GM18951 (cell line): ENCODE measurements at regions not wholly inside any gene's neighbourhood (a gene's known extent, or its start where the extent isn't known, plus 50 kb on each side); places are given as distances from the start of the nearest gene placed in this dataset.

Experiments used
- POLR2A ChIP-seq: IDR thresholded peaks from 4 replicates; pipeline ENCODE4 v1.6.1; 2011; ENCODE audit warnings: mild to moderate bottlenecking; ENCODE audit not compliant: insufficient read length, insufficient read depth; ENCODE audit errors: extremely low read depth
- in situ Hi-C: fragments of 300-500 bp; cut with MboI; formaldehyde crosslinking; loops from one replicate; pipeline ENCODE4 v1.12.0; 2022; ENCODE audit warnings: low sequenced_read_pairs, mixed read lengths, inconsistent platforms; ENCODE audit not compliant: unreplicated experiment

- in situ Hi-C loops = no loop called here
- TF ChIP-seq POLR2A = no peak
Observed at GRCh38 chr3:18965781-18966180, 182.5 kb upstream of the KCNH8 start.

DNA sequence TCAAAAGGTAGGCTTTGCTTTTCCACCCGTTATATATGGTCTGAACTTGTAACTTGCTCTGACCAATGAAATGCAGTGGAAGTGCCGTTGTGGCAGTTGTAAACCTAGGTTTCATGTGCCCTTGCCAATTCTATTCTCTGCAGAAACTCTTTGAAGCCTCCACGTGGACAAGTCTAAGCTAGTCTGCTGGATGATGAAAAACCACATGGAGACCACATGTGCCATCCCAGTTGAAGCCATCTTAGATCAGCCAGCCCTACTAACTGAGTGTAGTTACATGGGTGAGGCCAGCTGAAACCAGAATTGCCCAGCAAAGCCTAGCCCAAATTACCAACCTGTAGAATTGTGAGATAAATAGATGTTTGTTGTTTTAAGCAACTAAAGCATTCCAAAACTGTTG lies 183.7 kb upstream of the KCNH8 start:
- in situ Hi-C loops = no loop called here
- no peak for TF ChIP-seq POLR2A

DNA sequence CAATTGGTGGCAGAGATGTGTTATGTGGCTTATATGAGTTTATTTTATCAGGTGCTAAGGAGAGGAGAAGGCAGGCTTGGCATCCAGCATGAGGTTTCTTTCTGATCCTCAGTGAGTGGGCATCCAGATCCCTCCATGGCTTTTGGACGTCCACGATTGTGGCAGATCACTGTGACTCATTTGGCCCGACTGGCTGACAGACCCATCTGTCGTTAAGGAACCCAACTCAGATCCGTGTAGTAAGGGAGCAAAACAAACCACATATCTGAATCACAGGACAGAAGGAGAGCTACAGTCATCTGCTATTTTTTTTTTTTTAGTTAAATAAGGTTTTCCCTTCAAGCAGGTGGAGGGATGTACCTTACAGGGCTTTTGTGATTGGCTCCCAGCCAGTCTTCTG lies 197.0 kb upstream of the KCNH8 start:
- in situ Hi-C loops = no loop called here
- no peak for TF ChIP-seq POLR2A

DNA sequence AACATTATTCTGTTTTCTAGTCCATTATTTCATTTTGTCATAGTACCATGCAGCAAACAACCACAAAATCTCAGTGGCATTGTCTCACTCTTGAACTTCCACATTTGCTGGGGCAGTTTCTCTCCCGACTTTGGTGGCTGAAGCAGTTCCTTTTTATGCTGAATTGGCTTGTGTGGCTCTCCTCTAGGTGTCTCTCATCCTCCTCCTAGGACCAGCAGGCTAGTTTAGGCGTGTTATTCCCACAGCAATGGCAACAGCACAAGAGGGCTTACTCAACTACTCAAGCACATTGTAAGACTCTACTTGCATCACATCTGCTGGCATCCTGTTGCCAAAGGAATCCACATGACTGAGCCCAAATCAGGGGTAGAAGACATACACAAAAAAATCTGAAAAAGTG lies 201.8 kb upstream of the KCNH8 start:
- in situ Hi-C loops = no loop called here
- TF ChIP-seq POLR2A = no peak

- no peak for TF ChIP-seq POLR2A
- in situ Hi-C loops = no loop called here
Observed at GRCh38 chr3:18937574-18937973, 210.7 kb upstream of the KCNH8 start.

GRCh38 chr3:18919158-18919557 lies 229.2 kb upstream of the KCNH8 start:
- in situ Hi-C loops = no loop called here
- no peak for TF ChIP-seq POLR2A

DNA sequence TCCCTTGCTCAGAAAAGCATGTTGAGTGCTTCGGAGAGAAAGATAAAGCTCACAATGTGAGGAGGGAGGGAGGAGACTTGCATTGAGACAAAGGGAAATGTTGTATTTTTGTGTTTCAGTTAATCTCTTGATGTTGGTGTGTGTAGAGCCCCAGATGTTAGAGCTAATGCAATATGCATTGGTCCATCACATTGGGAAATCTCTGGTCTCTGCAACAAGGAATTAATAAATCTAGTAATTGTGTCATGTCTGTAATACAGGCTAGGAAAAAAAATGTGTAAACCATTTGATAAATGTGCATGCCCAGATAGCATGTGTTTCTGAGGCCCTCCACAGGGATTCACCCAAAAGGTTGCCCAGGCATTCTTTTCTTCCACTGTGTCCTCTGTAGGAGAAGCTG lies 230.4 kb upstream of the KCNH8 start:
- in situ Hi-C loops = no loop called here
- TF ChIP-seq POLR2A = no peak

- TF ChIP-seq POLR2A = no peak
- in situ Hi-C loops = no loop called here
Observed at GRCh38 chr3:18902081-18902793, 246.1 kb upstream of the KCNH8 start.

DNA sequence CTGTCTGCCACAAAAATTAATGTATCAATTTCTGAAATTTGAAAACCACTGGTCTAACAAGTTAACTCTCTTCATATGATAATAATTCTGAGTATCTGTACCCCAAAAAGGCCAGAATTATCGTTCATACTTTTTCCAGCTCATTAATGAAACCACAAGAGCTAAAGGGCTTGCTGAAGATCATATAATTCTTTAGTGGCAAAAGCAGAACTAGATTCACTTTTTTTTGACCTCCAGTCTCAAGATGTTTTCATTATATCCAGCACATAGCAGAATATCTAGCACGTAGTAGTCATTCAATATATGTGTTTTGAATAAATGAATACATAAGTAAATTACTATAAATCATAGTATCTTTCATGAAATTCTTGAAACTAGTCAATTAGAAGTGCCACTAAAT lies 246.7 kb upstream of the KCNH8 start:
- TF ChIP-seq POLR2A = no peak
- in situ Hi-C loops = no loop called here

DNA sequence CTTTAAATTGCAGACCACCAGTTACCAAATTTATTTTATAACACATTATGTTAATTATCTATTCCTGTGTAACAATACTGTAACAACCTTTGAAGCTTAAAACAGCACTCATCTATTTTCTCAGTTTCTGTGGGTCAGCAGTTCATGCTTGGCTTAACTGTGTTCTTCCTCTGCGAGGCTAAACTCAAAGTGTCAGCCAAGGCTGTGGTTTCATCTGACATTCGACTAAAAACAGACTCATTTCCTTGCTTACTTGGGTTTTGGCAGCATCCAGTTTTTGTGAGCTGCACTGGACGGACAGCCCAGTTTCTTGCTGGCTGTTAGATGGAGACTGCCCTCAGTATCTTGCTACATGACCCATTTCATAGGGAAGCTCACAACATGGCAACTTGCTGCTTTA lies 247.3 kb upstream of the KCNH8 start:
- TF ChIP-seq POLR2A = no peak
- in situ Hi-C loops = no loop called here

- no peak for TF ChIP-seq POLR2A
- in situ Hi-C loops = no loop called here
Observed at GRCh38 chr3:18898911-18899310, 249.4 kb upstream of the KCNH8 start.

DNA sequence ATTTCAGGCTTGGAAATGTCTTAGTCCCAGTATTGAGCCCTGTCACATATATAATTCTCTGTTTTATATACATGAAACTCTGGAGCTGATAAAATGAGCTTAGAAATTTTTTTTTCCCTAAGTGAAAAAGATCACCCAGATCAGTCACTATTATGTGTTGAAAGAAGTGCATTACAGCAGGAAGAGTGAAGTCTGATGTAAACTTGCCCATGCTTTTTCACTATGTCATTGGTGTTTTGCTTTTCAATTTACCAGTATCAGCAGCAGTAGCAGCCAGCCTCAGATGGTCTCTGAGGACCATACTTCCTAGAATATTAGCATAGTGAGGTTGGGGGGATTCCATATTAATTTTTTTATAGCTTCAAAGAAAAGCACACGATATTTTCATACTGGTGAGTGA lies 255.6 kb upstream of the KCNH8 start:
- in situ Hi-C loops = no loop called here
- no peak for TF ChIP-seq POLR2A

GRCh38 chr3:18892047-18892446 lies 256.3 kb upstream of the KCNH8 start:
- no peak for TF ChIP-seq POLR2A
- in situ Hi-C loops = no loop called here

GRCh38 chr3:18891641-18892040 lies 256.7 kb upstream of the KCNH8 start:
- in situ Hi-C loops = no loop called here
- no peak for TF ChIP-seq POLR2A

DNA sequence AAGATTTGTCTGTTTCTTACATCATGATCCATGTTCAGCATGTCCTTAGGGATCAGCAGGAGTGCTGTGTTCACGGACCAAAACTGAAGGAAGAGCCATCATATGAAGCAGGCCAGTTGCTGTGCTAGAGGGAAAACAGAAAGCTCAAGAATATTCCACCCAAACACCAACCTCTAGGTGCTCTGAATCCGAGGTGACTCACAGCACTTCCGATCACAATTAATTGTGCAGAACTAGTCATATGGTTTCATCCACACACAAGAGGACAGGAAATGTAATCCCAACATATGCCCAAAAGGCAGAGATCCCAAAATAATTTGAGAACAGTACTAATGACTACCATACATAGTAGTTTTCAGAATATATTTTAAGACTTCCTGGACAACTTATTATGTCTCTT lies 257.9 kb upstream of the KCNH8 start:
- TF ChIP-seq POLR2A = no peak

More for the DNA sequence above, 257.9 kb upstream of the KCNH8 start:
- in situ Hi-C loops = no loop called here
